Uterus (tissue), 2 donors: ENCODE measurements at regions not wholly inside any gene's neighbourhood (a gene's known extent, or its start where the extent isn't known, plus 50 kb on each side); places are given as distances from the start of the nearest gene placed in this dataset.

Source experiments
- POLR2A ChIP-seq, 2 donors: fragments of 450-650 bp; IDR thresholded peaks; one replicate each; pipeline ENCODE4 v1.6.1; 2016; ENCODE audit warnings: antibody characterized with exemption in 2 of 2, mild to moderate bottlenecking in 1 of 2, moderate library complexity in 1 of 2
- TF ChIP-seq, protein P1 (sequence below), 4 experiments: fragments of 200-600 bp in 2 of 4; fragments of 450-650 bp in 2 of 4; sonication (generic) in 2 of 4; IDR thresholded peaks; one replicate each; pipeline ENCODE4 v1.5.1; 2016 to 2019; ENCODE audit warnings: antibody characterized with exemption in 4 of 4, mild to moderate bottlenecking in 2 of 4, moderate library complexity in 1 of 4

DNA sequence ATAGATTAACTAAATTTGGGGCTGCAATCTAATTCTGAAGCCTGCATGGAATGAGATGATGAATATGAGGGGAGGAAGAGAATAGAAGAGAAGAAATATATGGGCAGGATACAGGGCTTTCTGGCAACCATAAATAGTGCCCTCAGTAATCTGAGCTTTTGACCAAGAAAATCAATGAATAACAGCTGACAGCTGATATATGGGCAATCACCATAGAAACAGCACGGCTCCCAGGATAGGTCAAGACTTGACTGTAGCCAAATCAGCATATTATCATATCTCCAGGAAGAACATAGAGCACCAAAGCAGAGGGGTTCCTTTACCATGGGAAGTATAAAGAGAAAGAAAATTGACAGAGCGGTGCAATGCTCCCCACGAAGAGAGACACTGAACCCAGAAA is 643.8 kb upstream of the TENM4 start:
- TF ChIP-seq, protein P1, sequence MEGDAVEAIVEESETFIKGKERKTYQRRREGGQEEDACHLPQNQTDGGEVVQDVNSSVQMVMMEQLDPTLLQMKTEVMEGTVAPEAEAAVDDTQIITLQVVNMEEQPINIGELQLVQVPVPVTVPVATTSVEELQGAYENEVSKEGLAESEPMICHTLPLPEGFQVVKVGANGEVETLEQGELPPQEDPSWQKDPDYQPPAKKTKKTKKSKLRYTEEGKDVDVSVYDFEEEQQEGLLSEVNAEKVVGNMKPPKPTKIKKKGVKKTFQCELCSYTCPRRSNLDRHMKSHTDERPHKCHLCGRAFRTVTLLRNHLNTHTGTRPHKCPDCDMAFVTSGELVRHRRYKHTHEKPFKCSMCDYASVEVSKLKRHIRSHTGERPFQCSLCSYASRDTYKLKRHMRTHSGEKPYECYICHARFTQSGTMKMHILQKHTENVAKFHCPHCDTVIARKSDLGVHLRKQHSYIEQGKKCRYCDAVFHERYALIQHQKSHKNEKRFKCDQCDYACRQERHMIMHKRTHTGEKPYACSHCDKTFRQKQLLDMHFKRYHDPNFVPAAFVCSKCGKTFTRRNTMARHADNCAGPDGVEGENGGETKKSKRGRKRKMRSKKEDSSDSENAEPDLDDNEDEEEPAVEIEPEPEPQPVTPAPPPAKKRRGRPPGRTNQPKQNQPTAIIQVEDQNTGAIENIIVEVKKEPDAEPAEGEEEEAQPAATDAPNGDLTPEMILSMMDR (IDR thresholded peaks at IDR 0.05) = no peak
- TF ChIP-seq POLR2A (IDR thresholded peaks at IDR 0.05) = no peak
